Suprapubic skin (tissue), 3 donors: ENCODE measurements at regions not wholly inside any gene's neighbourhood (a gene's known extent, or its start where the extent isn't known, plus 50 kb on each side); places are given as distances from the start of the nearest gene placed in this dataset.

Experiments
- EP300 ChIP-seq: sonication (generic); formaldehyde crosslinking; IDR thresholded peaks from one replicate; pipeline ENCODE4 v1.6.1; 2017; ENCODE audit warnings: antibody characterized with exemption
- POLR2A ChIP-seq, 2 donors: fragments of 450-650 bp; IDR thresholded peaks; one replicate each; pipeline ENCODE4 v1.6.1; 2017; ENCODE audit warnings: antibody characterized with exemption in 2 of 2, mild to moderate bottlenecking in 2 of 2, moderate library complexity in 2 of 2
- TF ChIP-seq, protein P1 (sequence below), 2 donors: fragments of 200-600 bp in 1 of 2; fragments of 450-650 bp in 1 of 2; sonication (generic) in 1 of 2; IDR thresholded peaks; one replicate each; pipeline ENCODE4 v1.5.1; 2016 to 2019; ENCODE audit warnings: antibody characterized with exemption in 2 of 2, mild to moderate bottlenecking in 1 of 2, moderate library complexity in 1 of 2

DNA sequence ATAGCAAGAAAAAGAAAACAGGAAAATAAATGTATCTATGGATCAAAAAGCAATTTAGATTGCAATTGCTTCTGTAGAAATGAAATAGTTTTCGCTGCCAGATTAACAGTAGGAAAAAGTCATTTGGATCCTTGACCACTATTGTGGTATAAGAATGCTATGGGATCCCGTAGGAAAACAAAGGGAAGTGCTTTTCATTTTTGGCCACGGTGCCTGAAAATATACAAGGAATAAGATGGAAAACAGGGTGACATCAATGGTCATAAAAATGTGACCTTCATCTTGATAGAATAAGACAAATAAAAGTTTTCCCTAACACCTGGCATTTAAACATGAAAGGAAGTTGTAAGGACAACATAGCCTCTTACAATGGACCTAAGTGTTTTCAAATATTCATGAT is 622.8 kb downstream of the DACH1 start:
- TF ChIP-seq, protein P1, sequence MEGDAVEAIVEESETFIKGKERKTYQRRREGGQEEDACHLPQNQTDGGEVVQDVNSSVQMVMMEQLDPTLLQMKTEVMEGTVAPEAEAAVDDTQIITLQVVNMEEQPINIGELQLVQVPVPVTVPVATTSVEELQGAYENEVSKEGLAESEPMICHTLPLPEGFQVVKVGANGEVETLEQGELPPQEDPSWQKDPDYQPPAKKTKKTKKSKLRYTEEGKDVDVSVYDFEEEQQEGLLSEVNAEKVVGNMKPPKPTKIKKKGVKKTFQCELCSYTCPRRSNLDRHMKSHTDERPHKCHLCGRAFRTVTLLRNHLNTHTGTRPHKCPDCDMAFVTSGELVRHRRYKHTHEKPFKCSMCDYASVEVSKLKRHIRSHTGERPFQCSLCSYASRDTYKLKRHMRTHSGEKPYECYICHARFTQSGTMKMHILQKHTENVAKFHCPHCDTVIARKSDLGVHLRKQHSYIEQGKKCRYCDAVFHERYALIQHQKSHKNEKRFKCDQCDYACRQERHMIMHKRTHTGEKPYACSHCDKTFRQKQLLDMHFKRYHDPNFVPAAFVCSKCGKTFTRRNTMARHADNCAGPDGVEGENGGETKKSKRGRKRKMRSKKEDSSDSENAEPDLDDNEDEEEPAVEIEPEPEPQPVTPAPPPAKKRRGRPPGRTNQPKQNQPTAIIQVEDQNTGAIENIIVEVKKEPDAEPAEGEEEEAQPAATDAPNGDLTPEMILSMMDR (IDR thresholded peaks at IDR 0.05), result no peak
- TF ChIP-seq POLR2A (IDR thresholded peaks at IDR 0.05) (no peak), EP300 (no peak)
